ENCODE measurements at regions not wholly inside any gene's neighbourhood (a gene's known extent, or its start where the extent isn't known, plus 50 kb on each side); places are given as distances from the start of the nearest gene placed in this dataset.
"Not testable (repeated sequence)": the region's sequence is repeated elsewhere in the genome, so short reads cannot be mapped to it uniquely, and the experiment has no call there.

GRCh38 chr4:20172070-20172760 lies 79.5 kb upstream of the SLIT2 start:
- Mint-ChIP-seq H3K4me3 (no peak overlapping the region), H3K9me3 (no peaks in the 10 kb centered on the region), H3K36me3 (ENCODE audit: low read depth) (no peaks in the 10 kb centered on the region), H3K27me3 (ENCODE audit: low read depth) (no peaks in the 10 kb centered on the region), H3K27ac (ENCODE audit: unreplicated experiment) (no peak overlapping the region), H3K4me1 (no peaks in the 10 kb centered on the region)
- DNase-seq (ENCODE audit: low read depth, low spot score), result no peak
- no peak for TF ChIP-seq CTCF (conservative IDR thresholded peaks at IDR 0.05)

DNA sequence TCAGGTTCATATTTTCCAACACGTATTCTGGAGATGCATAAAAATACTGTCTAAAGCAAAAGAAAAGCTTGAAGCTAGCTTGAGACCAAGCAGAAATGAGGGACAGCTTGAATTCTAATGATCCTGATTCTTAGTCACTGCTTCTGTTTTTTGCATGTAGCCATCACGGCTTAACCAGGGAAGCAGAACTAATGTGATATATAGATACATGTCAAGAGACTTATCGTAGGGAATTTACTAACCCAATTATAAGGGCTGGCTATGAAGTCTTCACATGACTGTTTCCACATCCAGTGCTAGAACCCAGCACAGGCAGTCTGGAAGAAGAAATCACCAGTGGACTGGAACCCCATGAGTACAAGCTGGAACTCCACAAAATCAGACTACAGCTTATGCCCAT lies 85.2 kb upstream of the SLIT2 start:
- Mint-ChIP-seq H3K27me3 (ENCODE audit: low read depth) (no peaks in the 10 kb centered on the region), H3K4me1 (no peaks in the 10 kb centered on the region), H3K36me3 (ENCODE audit: low read depth) (no peaks in the 10 kb centered on the region), H3K9me3 (peaks cover 3% of the 10 kb centered on the region), H3K4me3 (no peak overlapping the region), H3K27ac (ENCODE audit: unreplicated experiment) (no peak overlapping the region)
- no peak for TF ChIP-seq CTCF (conservative IDR thresholded peaks at IDR 0.05)
- DNase-seq (ENCODE audit: low read depth, low spot score), result no peak

DNA sequence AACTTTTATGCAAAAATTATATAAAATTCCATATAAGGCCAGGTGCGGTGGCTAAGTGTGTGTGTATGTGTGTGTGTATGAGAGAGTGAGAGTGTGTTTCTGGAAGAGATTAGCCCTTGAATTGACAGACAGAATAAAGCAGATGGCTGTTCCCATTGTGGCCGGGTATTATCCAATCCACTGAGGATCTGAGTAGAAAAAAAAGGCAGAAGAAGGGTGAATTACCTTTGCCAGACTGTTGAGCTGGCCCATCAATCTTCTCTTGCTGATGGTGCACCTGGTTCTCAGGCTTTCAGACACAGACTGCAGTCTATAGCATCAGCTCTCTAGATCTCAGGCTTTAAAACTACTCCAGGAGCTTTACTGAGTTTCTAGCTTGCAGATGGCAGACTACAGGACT lies 92.2 kb upstream of the SLIT2 start:
- H3K27me3 Mint-ChIP-seq (ENCODE audit: low read depth), result no peaks in the 10 kb centered on the region
- no peaks in the 10 kb centered on the region for H3K4me1 Mint-ChIP-seq
- no peaks in the 10 kb centered on the region for H3K36me3 Mint-ChIP-seq (ENCODE audit: low read depth)
- TF ChIP-seq CTCF (conservative IDR thresholded peaks at IDR 0.05), result no peak
- peaks cover 7% of the 10 kb centered on the region for H3K9me3 Mint-ChIP-seq
- no peak for DNase-seq (ENCODE audit: low read depth, low spot score)
- no peak overlapping the region for H3K27ac Mint-ChIP-seq (ENCODE audit: unreplicated experiment)
- no peak overlapping the region for H3K4me3 Mint-ChIP-seq

DNA sequence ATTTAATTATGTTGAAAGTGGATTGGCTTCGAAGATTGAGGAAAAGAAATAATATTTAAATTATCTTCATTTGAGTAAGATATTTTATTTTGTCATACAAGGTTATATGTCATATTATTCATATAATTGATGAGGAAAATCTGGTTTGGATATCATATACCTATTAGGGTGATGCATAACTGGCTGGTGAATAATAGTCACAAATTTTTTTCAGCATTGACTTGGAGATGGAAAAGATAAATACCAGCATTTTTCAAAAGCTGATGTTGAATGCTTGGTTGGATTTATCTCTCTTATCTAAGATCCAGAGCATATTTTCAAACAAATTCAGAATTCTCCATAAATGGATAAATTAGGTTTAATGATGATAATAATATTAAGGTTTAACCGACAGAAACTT lies 93.5 kb upstream of the SLIT2 start:
- no peaks in the 10 kb centered on the region for H3K4me1 Mint-ChIP-seq
- H3K4me3 Mint-ChIP-seq, result no peak overlapping the region
- no peak overlapping the region for H3K27ac Mint-ChIP-seq (ENCODE audit: unreplicated experiment)
- no peaks in the 10 kb centered on the region for H3K36me3 Mint-ChIP-seq (ENCODE audit: low read depth)
- no peaks in the 10 kb centered on the region for H3K27me3 Mint-ChIP-seq (ENCODE audit: low read depth)
- DNase-seq (ENCODE audit: low read depth, low spot score), result no peak
- H3K9me3 Mint-ChIP-seq, result peaks cover 7% of the 10 kb centered on the region
- no peak for TF ChIP-seq CTCF (conservative IDR thresholded peaks at IDR 0.05)

DNA sequence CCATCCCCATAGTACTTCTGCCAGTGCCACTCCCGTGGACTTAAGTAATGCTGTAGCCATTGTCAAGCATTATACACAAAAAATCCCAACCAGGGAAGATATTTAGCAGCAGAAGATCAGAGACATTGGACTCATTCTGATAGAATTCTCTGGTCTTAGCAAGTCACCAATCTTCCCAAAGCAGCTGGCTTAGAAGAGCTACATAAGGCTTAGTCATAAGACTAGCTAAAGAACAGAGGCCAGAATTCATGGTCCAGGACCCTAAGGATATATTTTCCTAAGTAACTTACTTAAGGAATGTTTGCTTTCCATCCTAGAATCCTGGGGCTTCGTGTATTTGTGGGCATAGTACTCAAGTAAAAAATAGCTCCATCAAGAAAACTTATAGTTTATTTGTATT lies 100.3 kb upstream of the SLIT2 start:
- no peak overlapping the region for H3K4me3 Mint-ChIP-seq
- no peak for TF ChIP-seq CTCF (conservative IDR thresholded peaks at IDR 0.05)
- no peak for DNase-seq (ENCODE audit: low read depth, low spot score)
- no peaks in the 10 kb centered on the region for H3K36me3 Mint-ChIP-seq (ENCODE audit: low read depth)
- no peaks in the 10 kb centered on the region for H3K4me1 Mint-ChIP-seq
- H3K27ac Mint-ChIP-seq (ENCODE audit: unreplicated experiment), result no peak overlapping the region
- H3K9me3 Mint-ChIP-seq, result no peaks in the 10 kb centered on the region
- no peaks in the 10 kb centered on the region for H3K27me3 Mint-ChIP-seq (ENCODE audit: low read depth)

DNA sequence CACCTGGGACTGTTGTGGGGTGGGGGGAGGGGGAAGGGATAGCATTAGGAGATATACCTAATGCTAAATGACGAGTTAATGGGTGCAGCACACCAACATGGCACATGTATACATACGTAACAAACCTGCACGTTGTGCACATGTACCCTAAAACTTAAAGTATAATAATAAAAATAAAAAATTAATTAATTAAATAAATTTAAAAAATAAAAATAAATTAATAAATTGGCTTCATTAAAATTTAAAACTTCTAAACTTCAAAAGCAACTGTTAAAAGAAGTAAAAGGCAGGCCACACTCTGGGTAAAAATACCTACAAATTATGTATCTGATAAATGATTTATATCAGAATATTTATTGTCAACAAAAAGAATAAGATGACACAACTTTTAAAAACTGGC lies 102.6 kb upstream of the SLIT2 start:
- DNase-seq (ENCODE audit: low read depth, low spot score); H3K4me3 Mint-ChIP-seq; H3K4me1 Mint-ChIP-seq; H3K36me3 Mint-ChIP-seq (ENCODE audit: low read depth); H3K27ac Mint-ChIP-seq (ENCODE audit: unreplicated experiment); H3K27me3 Mint-ChIP-seq (ENCODE audit: low read depth): not testable (repeated sequence)
- peaks cover 11% of the 10 kb centered on the region for H3K9me3 Mint-ChIP-seq
